Lower leg skin (tissue), 3 donors: ENCODE measurements at regions not wholly inside any gene's neighbourhood (a gene's known extent, or its start where the extent isn't known, plus 50 kb on each side); places are given as distances from the start of the nearest gene placed in this dataset.

Experiments
- CTCF ChIP-seq, 3 donors: fragments of 450-650 bp; IDR thresholded peaks; one replicate each; pipeline ENCODE4 v1.5.1; 2016; ENCODE audit warnings: antibody characterized with exemption in 3 of 3, mild to moderate bottlenecking in 3 of 3, moderate library complexity in 2 of 3
- POLR2A ChIP-seq, 2 donors: fragments of 450-650 bp; IDR thresholded peaks; one replicate each; pipeline ENCODE4 v1.6.1; 2016 to 2017; ENCODE audit warnings: antibody characterized with exemption in 2 of 2, mild to moderate bottlenecking in 1 of 2, moderate library complexity in 1 of 2

- no peak for TF ChIP-seq CTCF (IDR thresholded peaks at IDR 0.05)
- no peak for TF ChIP-seq POLR2A (IDR thresholded peaks at IDR 0.05)
Observed at GRCh38 chrX:110426155-110426504, 67.5 kb downstream of the RTL9 start.
